ENCODE measurements at regions not wholly inside any gene's neighbourhood (a gene's known extent, or its start where the extent isn't known, plus 50 kb on each side); places are given as distances from the start of the nearest gene placed in this dataset.

DNA sequence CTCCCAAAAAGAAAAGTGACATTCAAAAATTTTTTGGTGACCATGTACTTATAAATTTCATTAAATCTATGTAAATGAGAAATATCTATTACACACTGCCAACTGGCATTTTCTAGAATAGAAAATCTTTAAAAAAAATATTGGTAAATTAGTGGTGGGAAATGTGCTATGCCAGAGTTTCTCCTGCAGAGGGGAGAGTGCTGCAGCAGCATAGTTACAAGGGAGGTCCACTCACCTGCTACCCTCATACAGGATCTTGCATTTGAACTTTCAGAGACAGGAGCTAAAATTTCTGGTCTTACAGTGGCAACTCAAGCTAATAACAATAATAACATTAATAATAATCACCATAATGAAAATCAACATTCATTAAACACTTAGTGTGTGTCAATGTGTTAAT is 459.6 kb downstream of the NSUN3 start:
- no peak overlapping the region for H3K9ac ChIP-seq (ENCODE audit: low read depth, low read length)
- TF ChIP-seq, protein P1, sequence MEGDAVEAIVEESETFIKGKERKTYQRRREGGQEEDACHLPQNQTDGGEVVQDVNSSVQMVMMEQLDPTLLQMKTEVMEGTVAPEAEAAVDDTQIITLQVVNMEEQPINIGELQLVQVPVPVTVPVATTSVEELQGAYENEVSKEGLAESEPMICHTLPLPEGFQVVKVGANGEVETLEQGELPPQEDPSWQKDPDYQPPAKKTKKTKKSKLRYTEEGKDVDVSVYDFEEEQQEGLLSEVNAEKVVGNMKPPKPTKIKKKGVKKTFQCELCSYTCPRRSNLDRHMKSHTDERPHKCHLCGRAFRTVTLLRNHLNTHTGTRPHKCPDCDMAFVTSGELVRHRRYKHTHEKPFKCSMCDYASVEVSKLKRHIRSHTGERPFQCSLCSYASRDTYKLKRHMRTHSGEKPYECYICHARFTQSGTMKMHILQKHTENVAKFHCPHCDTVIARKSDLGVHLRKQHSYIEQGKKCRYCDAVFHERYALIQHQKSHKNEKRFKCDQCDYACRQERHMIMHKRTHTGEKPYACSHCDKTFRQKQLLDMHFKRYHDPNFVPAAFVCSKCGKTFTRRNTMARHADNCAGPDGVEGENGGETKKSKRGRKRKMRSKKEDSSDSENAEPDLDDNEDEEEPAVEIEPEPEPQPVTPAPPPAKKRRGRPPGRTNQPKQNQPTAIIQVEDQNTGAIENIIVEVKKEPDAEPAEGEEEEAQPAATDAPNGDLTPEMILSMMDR (IDR thresholded peaks at IDR 0.05; ENCODE audit: borderline replicate concordance, extremely low read depth, low read length, poor library complexity, severe bottlenecking) = no peak
- no peak for TF ChIP-seq EZH2 (IDR thresholded peaks at IDR 0.05; ENCODE audit: borderline replicate concordance, low read depth, low read length, severe bottlenecking)
- no peak overlapping the region for H3K4me3 ChIP-seq (ENCODE audit: low read depth in 1 of 2, low read length in 2 of 2)
- DNase-seq (no peak), ATAC-seq (ENCODE audit: insufficient read depth, low read depth) (no peak)
- no peaks in the 10 kb centered on the region for H3K79me2 ChIP-seq (ENCODE audit: insufficient read depth, low read length)
- no peak overlapping the region for H2AFZ ChIP-seq (ENCODE audit: low read depth, low read length)
- H3K9me3 ChIP-seq (ENCODE audit: insufficient read depth, low read length, severe bottlenecking) = no peaks in the 10 kb centered on the region
- H3K4me1 ChIP-seq (ENCODE audit: insufficient read depth, low read length) = no peaks in the 10 kb centered on the region
- no peaks in the 10 kb centered on the region for H4K20me1 ChIP-seq (ENCODE audit: insufficient read depth, low read length)
- no peak overlapping the region for H3K27ac ChIP-seq (ENCODE audit: low read length)
- H3K36me3 ChIP-seq (ENCODE audit: insufficient read depth, low read length) = no peaks in the 10 kb centered on the region
- H3K4me2 ChIP-seq (ENCODE audit: insufficient read depth, low read length) = no peak overlapping the region
- H3K27me3 ChIP-seq (ENCODE audit: insufficient read depth, low read length, poor library complexity) = no peaks in the 10 kb centered on the region

DNA sequence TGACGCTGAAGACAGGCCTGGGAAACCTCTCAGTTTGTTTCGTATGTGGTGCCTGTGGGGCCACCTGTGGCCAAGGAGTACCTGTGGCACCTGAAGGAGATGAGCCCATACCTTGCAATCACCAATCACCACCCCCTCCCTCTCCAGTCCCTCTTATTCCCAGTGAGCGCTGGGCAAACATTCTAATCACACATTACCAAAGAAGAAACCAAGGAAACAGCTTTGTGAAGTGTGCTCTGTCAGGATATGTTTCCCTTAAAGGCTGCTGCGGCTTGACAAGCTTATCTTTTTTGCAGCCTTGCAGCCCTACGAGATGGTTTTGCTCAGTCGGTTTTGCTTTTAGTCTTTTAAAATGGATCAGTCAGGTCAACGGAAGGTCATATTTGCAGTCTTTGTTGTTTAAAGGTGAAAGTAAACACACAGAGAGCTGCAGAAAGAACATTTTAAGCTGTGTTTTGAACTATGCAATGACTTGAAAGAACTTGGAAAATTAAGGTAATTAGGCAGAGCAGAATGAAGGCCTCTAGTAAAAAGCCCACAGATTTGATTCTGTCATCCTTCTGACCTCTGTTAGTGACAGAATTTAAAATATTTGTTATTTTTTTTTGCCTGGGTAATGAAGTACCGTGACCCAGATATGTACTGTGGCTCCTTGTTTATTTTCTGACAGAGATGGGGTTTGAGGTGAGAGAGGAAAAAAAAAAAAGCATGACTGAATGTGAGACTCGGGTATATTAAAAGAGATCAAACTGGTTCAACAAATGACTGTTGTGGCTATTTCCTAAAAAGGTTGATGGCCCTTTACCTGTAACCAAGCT is 461.4 kb downstream of the NSUN3 start:
- H3K79me2 ChIP-seq (ENCODE audit: insufficient read depth, low read length) = no peaks in the 10 kb centered on the region
- H3K27me3 ChIP-seq (ENCODE audit: insufficient read depth, low read length, poor library complexity) = no peaks in the 10 kb centered on the region
- ATAC-seq (ENCODE audit: insufficient read depth, low read depth) (no peak), DNase-seq (no peak)
- no peaks in the 10 kb centered on the region for H3K36me3 ChIP-seq (ENCODE audit: insufficient read depth, low read length)
- H3K9me3 ChIP-seq (ENCODE audit: insufficient read depth, low read length, severe bottlenecking) = no peaks in the 10 kb centered on the region
- no peak overlapping the region for H3K4me2 ChIP-seq (ENCODE audit: insufficient read depth, low read length)
- no peaks in the 10 kb centered on the region for H4K20me1 ChIP-seq (ENCODE audit: insufficient read depth, low read length)
- no peaks in the 10 kb centered on the region for H3K4me1 ChIP-seq (ENCODE audit: insufficient read depth, low read length)
- TF ChIP-seq, protein P1 (IDR thresholded peaks at IDR 0.05; ENCODE audit: borderline replicate concordance, extremely low read depth, low read length, poor library complexity, severe bottlenecking) = no peak
- no peak for TF ChIP-seq EZH2 (IDR thresholded peaks at IDR 0.05; ENCODE audit: borderline replicate concordance, low read depth, low read length, severe bottlenecking)
- no peak overlapping the region for H3K9ac ChIP-seq (ENCODE audit: low read depth, low read length)
- H3K27ac ChIP-seq (ENCODE audit: low read length) = no peak overlapping the region
- H2AFZ ChIP-seq (ENCODE audit: low read depth, low read length) = no peak overlapping the region
- no peak overlapping the region for H3K4me3 ChIP-seq (ENCODE audit: low read depth in 1 of 2, low read length in 2 of 2)

DNA sequence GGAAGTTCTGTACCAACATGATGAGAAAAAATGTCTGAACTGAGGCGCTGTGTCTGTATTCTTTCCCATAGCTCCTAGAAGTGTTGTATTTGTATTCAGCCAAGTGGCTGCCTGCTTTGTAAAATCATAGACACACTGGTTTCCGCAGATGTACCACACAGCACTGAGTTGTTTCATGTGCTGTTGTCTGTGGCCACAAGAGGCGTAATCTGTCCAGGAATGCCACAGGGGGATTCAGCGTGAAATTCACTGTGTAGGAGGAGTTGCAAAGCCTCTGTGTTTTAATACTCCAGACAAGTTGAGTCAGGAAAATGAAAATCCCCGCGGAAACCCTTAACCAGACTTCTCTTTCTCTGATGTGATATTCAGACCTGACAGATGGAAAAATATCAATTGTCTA is 462.2 kb downstream of the NSUN3 start:
- TF ChIP-seq, protein P1 (IDR thresholded peaks at IDR 0.05; ENCODE audit: borderline replicate concordance, extremely low read depth, low read length, poor library complexity, severe bottlenecking) = peak; percentile 10
- TF ChIP-seq EZH2 (IDR thresholded peaks at IDR 0.05; ENCODE audit: borderline replicate concordance, low read depth, low read length, severe bottlenecking) = no peak
- Histone ChIP-seq H3K79me2 (ENCODE audit: insufficient read depth, low read length) (no peaks in the 10 kb centered on the region), H3K9me3 (ENCODE audit: insufficient read depth, low read length, severe bottlenecking) (no peaks in the 10 kb centered on the region), H4K20me1 (ENCODE audit: insufficient read depth, low read length) (no peaks in the 10 kb centered on the region), H3K4me2 (ENCODE audit: insufficient read depth, low read length) (no peak overlapping the region), H3K4me1 (ENCODE audit: insufficient read depth, low read length) (no peaks in the 10 kb centered on the region), H3K4me3 (ENCODE audit: low read depth in 1 of 2, low read length in 2 of 2) (no peak overlapping the region), H2AFZ (ENCODE audit: low read depth, low read length) (no peak overlapping the region), H3K27ac (ENCODE audit: low read length) (no peak overlapping the region), H3K9ac (ENCODE audit: low read depth, low read length) (no peak overlapping the region), H3K36me3 (ENCODE audit: insufficient read depth, low read length) (no peaks in the 10 kb centered on the region), H3K27me3 (ENCODE audit: insufficient read depth, low read length, poor library complexity) (no peaks in the 10 kb centered on the region)
- ATAC-seq (ENCODE audit: insufficient read depth, low read depth) = no peak
- no peak for DNase-seq

All from DND-41 (cell line).